Activated B cell treated with CpG ODN at 0.5 μM for 24 hours (primary cell): ENCODE measurements at regions not wholly inside any gene's neighbourhood (a gene's known extent, or its start where the extent isn't known, plus 50 kb on each side); places are given as distances from the start of the nearest gene placed in this dataset.

ENCODE experiments used
- ATAC-seq: fragments of 200-7000 bp; cut with Tn5 transposase; one replicate; pipeline ENCODE4 v1.10.0; 2021; ENCODE audit warnings: low read depth, mild to moderate bottlenecking, moderate library complexity
- CTCF ChIA-PET: fragments of 350-600 bp; sonication (Branson Sonifier 250); formaldehyde crosslinking; loops from one replicate; lab custom pipeline; 2021; ENCODE audit warnings: antibody characterized with exemption; lab: Charles Lee
- POLR2A ChIA-PET: fragments of 350-600 bp; sonication (Branson Sonifier 250); formaldehyde crosslinking; loops from one replicate; lab custom pipeline; 2021; ENCODE audit warnings: antibody characterized with exemption; lab: Charles Lee
- DNase-seq: peaks from one replicate; pipeline ENCODE4 v3.0.0; 2022
- H3K27ac Mint-ChIP-seq: one replicate; pipeline ENCODE4 v1.8.0; 2020; ENCODE audit warnings: mixed read lengths
- H3K27me3 Mint-ChIP-seq: one replicate; pipeline ENCODE4 v1.8.0; 2021; ENCODE audit warnings: mixed read lengths
- H3K36me3 Mint-ChIP-seq: one replicate; pipeline ENCODE4 v1.8.0; 2021; ENCODE audit warnings: low read depth, mixed read lengths
- H3K4me1 Mint-ChIP-seq: one replicate; pipeline ENCODE4 v1.8.0; 2021; ENCODE audit warnings: mixed read lengths
- H3K4me3 Mint-ChIP-seq: one replicate; pipeline ENCODE4 v1.8.0; 2020; ENCODE audit warnings: mild to moderate bottlenecking, mixed read lengths
- H3K9me3 Mint-ChIP-seq: one replicate; pipeline ENCODE4 v1.8.0; 2020; ENCODE audit warnings: mixed read lengths
- CTCF ChIP-seq: fragments of 200-600 bp; IDR thresholded peaks from one replicate; pipeline ENCODE4 v1.8.0; 2022; ENCODE audit warnings: antibody characterized with exemption, mild to moderate bottlenecking
- intact Hi-C: fragments of 100-400 bp; cut with micrococcal nuclease; formaldehyde crosslinking; loops from one replicate; pipeline ENCODE4 v1.15.1; 2024

DNA sequence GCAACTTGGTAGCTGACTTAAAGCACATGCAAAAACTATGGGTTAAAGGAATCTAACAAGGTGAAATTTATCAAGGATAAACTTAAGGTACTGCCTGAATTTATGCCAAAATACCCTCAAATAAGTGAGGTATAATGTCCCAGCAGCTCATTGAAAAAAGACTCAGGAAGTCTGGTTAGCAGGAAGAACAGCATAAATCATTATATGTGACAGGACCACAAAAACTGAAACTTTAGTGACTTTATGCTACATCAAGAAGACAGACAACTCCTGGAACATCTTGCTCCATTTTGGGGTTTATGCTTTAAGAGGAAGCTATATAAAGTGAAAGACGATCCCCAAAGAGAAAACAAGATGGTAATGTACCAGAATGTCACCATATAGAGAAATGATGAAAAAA, 282.4 kb upstream of the ZNF462 start:
- no peak for TF ChIP-seq CTCF
- no peaks in the 10 kb centered on the region for H3K4me1 Mint-ChIP-seq
- ATAC-seq (no peak), DNase-seq (no peak)
- H3K36me3 Mint-ChIP-seq: no peaks in the 10 kb centered on the region
- no peak overlapping the region for H3K4me3 Mint-ChIP-seq
- no peaks in the 10 kb centered on the region for H3K27me3 Mint-ChIP-seq
- H3K27ac Mint-ChIP-seq: no peak overlapping the region
- peaks cover 9% of the 10 kb centered on the region for H3K9me3 Mint-ChIP-seq
- intact Hi-C loops: no loop called here
- CTCF ChIA-PET: no interaction called here
- POLR2A ChIA-PET: no interaction called here

DNA sequence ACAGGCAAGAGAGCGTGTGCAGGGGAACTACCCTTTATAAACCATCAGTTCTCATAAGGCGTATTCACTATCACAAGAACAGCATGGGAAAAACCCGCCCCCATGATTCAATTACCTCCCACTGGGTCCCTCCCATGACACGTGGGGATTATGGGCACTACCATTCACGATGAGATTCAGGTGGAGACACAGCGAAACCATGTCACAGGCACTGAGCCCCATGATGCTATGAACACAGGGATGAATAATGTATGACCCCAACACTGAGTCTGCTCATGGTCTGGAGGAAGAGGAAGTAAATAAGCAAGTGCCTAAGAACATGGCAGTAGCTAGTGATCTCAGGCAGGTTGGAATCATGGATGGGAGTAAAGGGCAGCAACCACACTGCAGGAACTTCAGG, 281.0 kb upstream of the ZNF462 start:
- ChIA-PET CTCF (no interaction called here), POLR2A (no interaction called here)
- Mint-ChIP-seq H3K4me3 (no peak overlapping the region), H3K27me3 (no peaks in the 10 kb centered on the region), H3K36me3 (no peaks in the 10 kb centered on the region), H3K27ac (no peak overlapping the region), H3K4me1 (no peaks in the 10 kb centered on the region), H3K9me3 (peaks cover 9% of the 10 kb centered on the region)
- intact Hi-C loops: no loop called here
- DNase-seq (no peak), ATAC-seq (no peak)
- TF ChIP-seq CTCF: no peak

DNA sequence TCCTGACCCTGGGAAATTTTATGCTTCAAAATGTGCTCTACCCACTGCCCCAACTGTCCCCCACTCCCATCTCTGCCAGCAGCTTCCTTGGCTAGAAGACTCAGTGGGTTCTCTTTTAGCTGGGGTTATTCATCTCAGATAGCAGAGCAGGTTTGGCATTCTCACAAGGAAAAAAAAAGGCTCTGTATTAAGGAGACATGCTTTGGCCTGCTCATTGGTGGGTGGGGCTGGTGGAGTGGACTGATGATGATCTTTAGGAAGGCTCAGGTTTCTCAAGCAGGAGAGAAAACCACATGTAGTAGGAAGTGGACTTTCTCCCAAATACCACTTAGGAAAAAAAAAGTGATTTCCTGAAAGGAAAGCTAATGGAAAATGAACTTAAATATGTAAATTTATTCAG, 279.2 kb upstream of the ZNF462 start:
- CTCF ChIA-PET: no interaction called here

DNA sequence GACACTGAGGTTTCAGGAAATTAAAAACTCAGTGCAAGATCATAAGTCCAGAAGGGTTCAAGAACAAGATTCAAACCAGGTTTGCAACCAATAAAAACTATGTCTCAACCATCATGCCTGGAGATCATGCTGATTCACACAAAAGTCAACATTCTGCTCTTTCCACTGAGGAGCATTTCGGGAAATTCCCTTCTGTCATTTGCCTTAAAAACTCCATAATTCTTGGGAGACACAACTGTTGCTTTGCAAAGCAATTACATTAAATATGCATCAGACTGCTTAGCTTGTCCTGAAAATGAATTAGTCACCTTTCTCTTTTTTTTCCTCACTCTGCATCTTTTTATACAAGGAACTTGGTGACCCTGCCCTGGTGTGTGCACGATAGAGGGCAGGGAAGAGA, 275.9 kb upstream of the ZNF462 start:
- H3K4me3 Mint-ChIP-seq: no peak overlapping the region
- DNase-seq (no peak), ATAC-seq (no peak)
- H3K27ac Mint-ChIP-seq: no peak overlapping the region
- ChIA-PET CTCF (no interaction called here), POLR2A (no interaction called here)
- no peaks in the 10 kb centered on the region for H3K27me3 Mint-ChIP-seq
- H3K36me3 Mint-ChIP-seq: no peaks in the 10 kb centered on the region
- no peaks in the 10 kb centered on the region for H3K4me1 Mint-ChIP-seq
- no peaks in the 10 kb centered on the region for H3K9me3 Mint-ChIP-seq
- no peak for TF ChIP-seq CTCF
- intact Hi-C loops: no loop called here

More for the DNA sequence above, 279.2 kb upstream of the ZNF462 start:
- Mint-ChIP-seq H3K27ac (no peak overlapping the region), H3K9me3 (peaks cover 4% of the 10 kb centered on the region), H3K27me3 (no peaks in the 10 kb centered on the region), H3K36me3 (no peaks in the 10 kb centered on the region), H3K4me3 (no peak overlapping the region), H3K4me1 (no peaks in the 10 kb centered on the region)
- no peak for DNase-seq
- no peak for ATAC-seq
- no peak for TF ChIP-seq CTCF
- intact Hi-C loops: no loop called here
- POLR2A ChIA-PET: no interaction called here

- POLR2A ChIA-PET: no interaction called here
- Mint-ChIP-seq H3K27me3 (no peaks in the 10 kb centered on the region), H3K4me1 (no peaks in the 10 kb centered on the region), H3K4me3 (no peak overlapping the region), H3K36me3 (no peaks in the 10 kb centered on the region), H3K27ac (no peak overlapping the region), H3K9me3 (no peaks in the 10 kb centered on the region)
- no peak for TF ChIP-seq CTCF
- ATAC-seq: no peak
- CTCF ChIA-PET: no interaction called here
- no peak for DNase-seq
- intact Hi-C loops: no loop called here
Measured at GRCh38 chr9:106588626-106589025, 274.3 kb upstream of the ZNF462 start.
